ENCODE measurements at regions not wholly inside any gene's neighbourhood (a gene's known extent, or its start where the extent isn't known, plus 50 kb on each side); places are given as distances from the start of the nearest gene placed in this dataset.

DNA sequence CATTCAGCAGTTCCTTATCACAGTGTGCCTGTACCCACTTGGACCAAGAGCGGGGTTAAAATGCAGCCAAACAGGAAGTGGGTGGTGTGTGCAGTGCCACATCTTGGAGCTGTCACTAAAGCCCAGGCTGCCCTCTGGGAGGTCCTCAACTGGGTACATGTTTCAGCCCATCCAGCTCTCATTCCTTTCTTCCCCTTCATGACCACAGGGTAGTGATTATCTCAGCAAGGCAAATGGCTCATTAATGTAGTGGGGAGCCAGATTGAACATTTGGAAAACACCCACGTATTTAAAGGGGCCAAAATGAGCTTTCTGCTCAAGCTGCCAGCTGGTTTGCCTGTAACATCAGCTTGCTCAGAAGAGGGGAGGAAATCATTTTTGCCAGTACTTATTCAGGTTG is 210.8 kb upstream of the BTG1 start:
- DNase-seq (ENCODE audit: low spot score): no peak

- DNase-seq (ENCODE audit: low spot score): no peak
Measured at GRCh38 chr12:92349635-92350034, 204.0 kb upstream of the BTG1 start.

DNA sequence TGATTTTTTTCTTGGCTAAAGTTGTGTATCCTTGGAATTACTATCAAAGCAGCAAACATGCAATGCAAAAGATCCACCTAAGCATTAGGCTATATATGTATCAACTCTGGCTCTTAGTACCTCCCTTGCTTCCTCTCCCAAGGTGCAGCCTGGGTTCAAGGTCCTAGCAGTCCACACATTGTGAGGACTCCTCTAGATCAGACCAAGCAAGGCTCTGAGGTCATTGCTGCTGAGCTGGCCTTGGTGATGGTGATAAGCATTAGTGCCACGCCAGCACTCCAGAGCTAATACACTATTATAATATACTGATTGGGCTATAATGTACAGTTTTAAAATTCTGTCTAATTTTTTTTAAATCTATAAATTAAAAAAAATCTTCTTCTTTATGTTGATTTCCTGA is 196.9 kb upstream of the BTG1 start:
- no peak for DNase-seq (ENCODE audit: low spot score)

GRCh38 chr12:92341065-92341668 is 195.5 kb upstream of the BTG1 start:
- DNase-seq (ENCODE audit: low spot score): peak; percentile 7

GRCh38 chr12:92340441-92341064 is 194.9 kb upstream of the BTG1 start:
- DNase-seq (ENCODE audit: low spot score): no peak

- DNase-seq (ENCODE audit: low spot score): no peak
Measured at GRCh38 chr12:92340003-92340402, 194.4 kb upstream of the BTG1 start.

- DNase-seq (ENCODE audit: low spot score): no peak
Measured at GRCh38 chr12:92339198-92339821, 193.7 kb upstream of the BTG1 start.

DNA sequence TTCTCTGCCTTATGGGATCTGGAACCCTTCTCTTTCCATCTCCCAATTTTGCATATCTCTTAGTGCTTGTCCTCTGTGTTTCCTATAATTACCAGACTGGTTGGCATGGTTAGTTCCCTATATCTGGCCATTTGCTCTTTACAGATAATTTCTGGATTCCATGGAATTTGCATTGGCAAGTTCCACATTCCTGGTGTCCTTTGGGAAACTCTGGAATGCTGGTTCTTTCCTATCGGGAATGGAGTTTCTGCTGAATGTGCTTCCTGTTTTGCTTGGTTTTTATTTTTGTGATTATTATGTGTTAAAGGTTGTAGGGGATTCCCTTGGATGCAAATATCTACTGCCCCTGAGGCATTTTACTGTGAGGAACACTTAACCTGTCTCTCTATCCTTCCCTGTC is 193.0 kb upstream of the BTG1 start:
- no peak for DNase-seq (ENCODE audit: low spot score)

- no peak for DNase-seq (ENCODE audit: low spot score)
Measured at GRCh38 chr12:92338102-92338501, 192.5 kb upstream of the BTG1 start.

DNA sequence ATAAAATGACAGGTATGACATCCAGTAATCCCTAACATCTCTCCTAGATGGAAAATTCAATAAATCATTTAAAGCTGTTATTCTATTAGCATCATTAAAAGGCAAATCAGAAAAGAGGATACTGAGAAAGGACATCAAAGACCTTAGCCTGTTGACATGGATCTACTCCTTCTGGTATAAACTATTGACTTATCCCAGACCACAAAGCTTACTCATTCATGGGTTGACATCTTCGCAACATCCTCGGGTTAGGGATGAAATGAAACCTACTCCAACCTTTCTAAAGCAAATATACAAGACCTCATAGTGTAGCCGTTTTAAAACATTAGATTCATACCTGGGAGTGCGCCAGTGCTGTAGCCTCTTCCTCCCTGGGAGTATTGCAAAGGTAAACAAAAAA is 191.5 kb upstream of the BTG1 start:
- DNase-seq (ENCODE audit: low spot score): no peak

DNA sequence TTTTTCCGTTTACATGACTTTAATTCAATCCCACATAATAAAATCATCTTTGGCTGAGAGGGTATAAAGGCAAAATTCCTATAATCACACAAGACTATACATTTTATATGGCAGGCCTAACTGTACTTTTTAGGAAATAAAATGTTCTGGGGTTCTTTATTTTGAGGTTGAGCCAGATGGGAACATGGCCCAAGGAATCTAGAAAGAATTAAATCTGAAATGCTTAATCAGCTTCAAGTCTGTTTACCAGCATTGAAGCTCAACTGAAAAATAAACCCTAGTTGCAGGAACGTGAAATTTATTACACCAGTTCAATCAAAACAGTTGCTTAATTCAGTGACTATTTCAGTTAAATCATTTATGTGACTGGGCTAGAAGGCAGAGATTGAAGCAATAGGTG is 191.0 kb upstream of the BTG1 start:
- DNase-seq (ENCODE audit: low spot score): no peak

- DNase-seq (ENCODE audit: low spot score): no peak
Measured at GRCh38 chr12:92335831-92336230, 190.2 kb upstream of the BTG1 start.

GRCh38 chr12:92334552-92334951 is 188.9 kb upstream of the BTG1 start:
- DNase-seq (ENCODE audit: low spot score): no peak

DNA sequence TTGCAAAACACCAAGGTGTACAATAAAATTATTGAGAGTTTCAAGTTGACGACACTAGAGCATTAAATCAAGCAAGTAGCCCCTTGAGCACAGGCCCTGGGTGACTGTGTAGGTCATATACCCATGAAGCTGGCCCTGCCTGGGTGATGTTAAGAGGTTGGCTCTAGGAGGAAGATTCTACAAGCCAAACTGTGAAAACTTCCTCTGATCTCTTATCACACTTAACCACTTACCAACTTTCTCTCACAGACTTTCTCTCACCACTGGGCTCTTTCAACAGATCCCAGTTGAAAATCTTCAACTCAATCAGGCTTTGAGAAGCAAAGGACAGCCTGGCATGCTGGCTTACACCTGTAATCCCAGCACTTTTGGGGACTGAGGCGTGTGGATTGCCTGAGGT is 186.9 kb upstream of the BTG1 start:
- no peak for DNase-seq (ENCODE audit: low spot score)

- no peak for DNase-seq (ENCODE audit: low spot score)
Measured at GRCh38 chr12:92331383-92331782, 185.7 kb upstream of the BTG1 start.

DNA sequence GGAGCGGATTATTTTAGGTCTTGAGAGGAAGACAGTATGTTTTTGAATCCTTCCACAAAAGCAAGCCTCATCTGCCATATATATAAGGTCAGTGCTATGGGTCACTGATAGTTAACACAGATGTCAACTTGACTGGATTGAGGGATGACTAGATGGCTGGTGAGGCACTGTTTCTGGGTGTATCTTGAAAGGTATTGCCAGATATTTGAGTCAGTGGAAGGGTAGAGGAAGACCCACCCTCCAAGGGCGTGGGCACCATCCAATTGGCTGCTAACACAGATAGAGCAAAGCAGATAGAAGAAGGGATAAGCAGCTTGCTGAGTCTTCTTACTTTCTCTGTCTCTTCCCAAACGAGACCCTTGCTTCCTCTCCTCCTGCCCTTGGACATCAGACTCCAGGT is 185.0 kb upstream of the BTG1 start:
- no peak for DNase-seq (ENCODE audit: low spot score)

GRCh38 chr12:92326877-92327276 is 181.2 kb upstream of the BTG1 start:
- DNase-seq (ENCODE audit: low spot score): no peak

DNA sequence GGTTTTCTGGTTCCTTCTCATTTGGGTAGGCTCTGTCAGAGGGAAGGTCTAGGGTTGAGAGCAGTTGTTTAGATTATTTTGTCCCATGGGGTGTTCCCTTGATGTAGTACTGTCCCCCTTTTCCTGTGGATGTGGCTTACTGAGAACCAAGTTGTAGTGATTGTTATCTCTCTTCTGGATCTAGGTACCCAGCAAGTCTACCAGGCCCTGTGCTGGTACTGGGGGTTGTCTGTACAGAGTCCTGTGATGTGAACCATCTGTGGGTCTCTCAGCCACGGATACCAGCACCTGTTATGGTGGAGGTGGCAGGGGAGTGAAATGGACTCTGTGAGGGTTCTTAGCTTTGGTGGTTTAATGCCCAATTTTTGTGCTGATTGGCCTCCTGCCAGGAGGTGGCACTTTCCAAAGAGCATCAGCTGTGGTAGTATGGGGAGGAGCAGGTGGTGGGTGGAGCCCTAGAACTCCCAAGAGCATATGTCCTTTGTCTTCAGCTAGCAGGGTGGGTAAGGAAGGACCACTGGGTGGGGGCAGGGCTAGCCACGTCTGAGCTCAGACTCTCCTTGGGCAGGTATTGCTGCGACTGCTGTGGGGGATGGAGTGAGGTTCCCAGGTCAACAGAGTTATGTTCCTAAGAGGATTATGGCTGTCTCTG is 179.3 kb upstream of the BTG1 start:
- DNase-seq (ENCODE audit: low spot score): no peak

DNA sequence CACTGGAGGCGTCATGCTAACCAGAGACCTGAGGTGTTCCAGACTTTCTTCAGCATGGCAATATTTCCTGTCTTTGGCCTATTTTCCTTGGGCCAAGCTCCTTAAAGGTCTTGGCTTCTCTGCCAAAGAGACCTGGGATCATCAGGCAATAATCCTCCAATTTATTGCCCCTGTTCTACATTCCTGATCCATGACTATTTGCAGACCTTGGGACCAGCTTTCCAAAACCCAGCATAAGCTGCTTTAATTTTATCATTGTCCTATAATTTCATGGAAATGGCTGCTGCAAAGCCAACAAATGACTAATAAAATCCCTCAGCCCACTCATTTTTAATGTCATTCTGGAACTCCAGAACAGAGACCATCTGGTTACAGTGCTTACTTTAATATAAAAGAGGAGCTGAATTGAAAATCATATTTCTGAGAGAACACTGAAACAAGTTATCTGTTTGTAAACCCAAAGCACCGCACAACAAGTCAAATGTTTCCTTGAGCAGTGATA is 166.9 kb upstream of the BTG1 start:
- DNase-seq (ENCODE audit: low spot score): no peak

GRCh38 chr12:92304371-92305055 is 158.9 kb upstream of the BTG1 start:
- no peak for DNase-seq (ENCODE audit: low spot score)

DNA sequence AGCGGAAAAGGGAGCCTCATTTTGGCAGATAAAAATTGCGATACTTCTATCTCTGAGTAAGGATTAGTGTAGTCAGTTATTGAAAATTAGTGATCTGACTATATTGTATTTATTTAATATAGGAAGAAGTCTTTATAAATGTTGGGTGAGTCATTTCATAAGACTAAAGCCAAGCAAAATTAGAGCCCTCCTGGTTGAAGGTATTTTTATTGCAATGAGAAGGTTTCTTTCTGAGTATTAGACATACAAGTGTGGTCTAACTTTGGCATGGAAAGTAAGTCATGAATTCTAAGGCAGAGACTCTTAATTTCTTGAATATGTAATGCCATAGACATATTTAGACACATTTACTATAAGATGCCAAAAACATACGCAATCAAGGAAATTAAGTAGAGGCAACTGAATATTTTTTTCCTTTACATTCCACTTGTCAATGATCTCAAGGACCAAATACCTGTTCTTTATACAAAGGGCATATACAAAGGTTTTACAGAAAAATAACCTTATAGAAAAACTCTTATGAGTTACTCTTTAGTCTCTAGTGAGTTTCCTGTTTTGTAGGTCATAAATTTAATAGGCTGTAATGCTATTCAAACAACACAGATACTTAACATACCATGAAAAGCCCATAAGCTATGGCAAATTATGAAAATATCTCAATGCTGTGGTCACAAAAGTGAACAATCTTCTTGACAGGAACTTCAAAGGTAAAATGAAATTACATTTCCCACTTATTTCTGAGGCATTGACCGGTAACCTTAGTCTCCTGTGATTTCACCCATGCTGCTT is 156.6 kb upstream of the BTG1 start:
- DNase-seq (ENCODE audit: low spot score): no peak

- no peak for DNase-seq (ENCODE audit: low spot score)
Measured at GRCh38 chr12:92301356-92301755, 155.7 kb upstream of the BTG1 start.

Measured in LoVo (cell line).